ENCODE measurements at regions not wholly inside any gene's neighbourhood (a gene's known extent, or its start where the extent isn't known, plus 50 kb on each side); places are given as distances from the start of the nearest gene placed in this dataset.
"Not testable (repeated sequence)": the region's sequence is repeated elsewhere in the genome, so short reads cannot be mapped to it uniquely, and the experiment has no call there.

GRCh38 chr11:98411777-98412176, 609.0 kb upstream of the CNTN5 start:
- H3K4me3 ChIP-seq (ENCODE audit: low read depth, low read length): no peak overlapping the region
- TF ChIP-seq CTCF (IDR thresholded peaks at IDR 0.05; ENCODE audit: insufficient read depth, low read length): no peak
- DNase-seq (ENCODE audit: low read depth): no peak

GRCh38 chr11:98417256-98417755, 603.4 kb upstream of the CNTN5 start:
- no peak for TF ChIP-seq CTCF (IDR thresholded peaks at IDR 0.05; ENCODE audit: insufficient read depth, low read length)
- H3K4me3 ChIP-seq (ENCODE audit: low read depth, low read length): no peak overlapping the region
- no peak for DNase-seq (ENCODE audit: low read depth)

GRCh38 chr11:98423933-98424332, 596.8 kb upstream of the CNTN5 start:
- no peak for DNase-seq (ENCODE audit: low read depth)
- no peak overlapping the region for H3K4me3 ChIP-seq (ENCODE audit: low read depth, low read length)
- TF ChIP-seq CTCF (IDR thresholded peaks at IDR 0.05; ENCODE audit: insufficient read depth, low read length): no peak

- not testable (repeated sequence) for DNase-seq (ENCODE audit: low read depth); H3K4me3 ChIP-seq (ENCODE audit: low read depth, low read length)
Measured at GRCh38 chr11:98424773-98425172, 596.0 kb upstream of the CNTN5 start.

GRCh38 chr11:98431463-98432359, 589.0 kb upstream of the CNTN5 start:
- TF ChIP-seq CTCF (IDR thresholded peaks at IDR 0.05; ENCODE audit: insufficient read depth, low read length): no peak
- DNase-seq (ENCODE audit: low read depth): no peak
- no peak overlapping the region for H3K4me3 ChIP-seq (ENCODE audit: low read depth, low read length)

GRCh38 chr11:98434296-98434695, 586.5 kb upstream of the CNTN5 start:
- DNase-seq (ENCODE audit: low read depth): no peak
- TF ChIP-seq CTCF (IDR thresholded peaks at IDR 0.05; ENCODE audit: insufficient read depth, low read length): no peak
- no peak overlapping the region for H3K4me3 ChIP-seq (ENCODE audit: low read depth, low read length)

GRCh38 chr11:98453378-98453777, 567.4 kb upstream of the CNTN5 start:
- DNase-seq (ENCODE audit: low read depth): no peak
- no peak for TF ChIP-seq CTCF (IDR thresholded peaks at IDR 0.05; ENCODE audit: insufficient read depth, low read length)
- H3K4me3 ChIP-seq (ENCODE audit: low read depth, low read length): no peak overlapping the region

All from fibroblast of the aortic adventitia (primary cell).